ENCODE measurements at regions not wholly inside any gene's neighbourhood (a gene's known extent, or its start where the extent isn't known, plus 50 kb on each side); places are given as distances from the start of the nearest gene placed in this dataset.

GRCh38 chr6:62923728-62924127 is 287.5 kb upstream of the FKBP1C start (continued):
- no peak for TF ChIP-seq SUZ12 (IDR thresholded peaks at IDR 0.05; ENCODE audit: low read length)
- no peak for TF ChIP-seq CTBP2 (IDR thresholded peaks at IDR 0.05; ENCODE audit: borderline replicate concordance, insufficient read depth, insufficient read length, low read length)
- no peak for TF ChIP-seq RAD21 (IDR thresholded peaks at IDR 0.05 in 1 of 2, conservative IDR thresholded peaks at IDR 0.05 in 1 of 2; ENCODE audit: low read depth in 2 of 2, low read length in 2 of 2)
